Stomach (tissue), 4 donors: ENCODE measurements at regions not wholly inside any gene's neighbourhood (a gene's known extent, or its start where the extent isn't known, plus 50 kb on each side); places are given as distances from the start of the nearest gene placed in this dataset.

Experiments
- POLR2A ChIP-seq, 4 donors: fragments of 450-650 bp; IDR thresholded peaks; one replicate each; pipeline ENCODE4 v1.6.1; 2016; ENCODE audit warnings: antibody characterized with exemption in 4 of 4, control low read depth in 2 of 4, mild to moderate bottlenecking in 1 of 4, moderate library complexity in 1 of 4
- POLR2AphosphoS5 ChIP-seq, 3 donors: sonication (generic); formaldehyde crosslinking; IDR thresholded peaks; one replicate each; pipeline ENCODE4 v1.6.1; 2016; ENCODE audit warnings: antibody characterized with exemption in 3 of 3
- TF ChIP-seq, protein P1 (sequence below), 7 experiments: fragments of 450-650 bp in 4 of 7; fragments of 200-600 bp in 3 of 7; sonication (generic) in 3 of 7; IDR thresholded peaks; one replicate each; pipeline ENCODE4 v1.5.1; 2016 to 2019; ENCODE audit warnings: antibody characterized with exemption in 7 of 7, control low read depth in 2 of 7, mild to moderate bottlenecking in 1 of 7

DNA sequence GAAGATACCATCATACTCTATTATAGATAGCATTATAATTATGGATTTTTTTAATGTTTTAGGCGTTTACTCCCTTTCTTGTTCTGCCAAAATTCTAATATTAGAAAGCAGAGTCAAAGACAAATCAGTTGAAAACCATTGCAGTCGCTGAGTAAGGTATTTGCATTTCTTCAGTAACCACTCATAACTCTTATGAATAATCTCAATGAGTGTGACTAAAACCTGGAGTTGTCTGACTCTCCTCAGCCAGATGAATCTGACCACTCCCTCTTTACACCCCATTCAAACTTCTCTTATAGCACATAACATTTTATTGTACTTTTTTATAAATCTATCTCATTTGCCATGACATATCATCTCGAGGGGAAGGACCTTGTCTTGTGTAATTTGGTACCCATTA, 1006.5 kb downstream of the DIAPH3 start:
- TF ChIP-seq, protein P1, sequence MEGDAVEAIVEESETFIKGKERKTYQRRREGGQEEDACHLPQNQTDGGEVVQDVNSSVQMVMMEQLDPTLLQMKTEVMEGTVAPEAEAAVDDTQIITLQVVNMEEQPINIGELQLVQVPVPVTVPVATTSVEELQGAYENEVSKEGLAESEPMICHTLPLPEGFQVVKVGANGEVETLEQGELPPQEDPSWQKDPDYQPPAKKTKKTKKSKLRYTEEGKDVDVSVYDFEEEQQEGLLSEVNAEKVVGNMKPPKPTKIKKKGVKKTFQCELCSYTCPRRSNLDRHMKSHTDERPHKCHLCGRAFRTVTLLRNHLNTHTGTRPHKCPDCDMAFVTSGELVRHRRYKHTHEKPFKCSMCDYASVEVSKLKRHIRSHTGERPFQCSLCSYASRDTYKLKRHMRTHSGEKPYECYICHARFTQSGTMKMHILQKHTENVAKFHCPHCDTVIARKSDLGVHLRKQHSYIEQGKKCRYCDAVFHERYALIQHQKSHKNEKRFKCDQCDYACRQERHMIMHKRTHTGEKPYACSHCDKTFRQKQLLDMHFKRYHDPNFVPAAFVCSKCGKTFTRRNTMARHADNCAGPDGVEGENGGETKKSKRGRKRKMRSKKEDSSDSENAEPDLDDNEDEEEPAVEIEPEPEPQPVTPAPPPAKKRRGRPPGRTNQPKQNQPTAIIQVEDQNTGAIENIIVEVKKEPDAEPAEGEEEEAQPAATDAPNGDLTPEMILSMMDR (IDR thresholded peaks at IDR 0.05) = no peak
- TF ChIP-seq POLR2A (IDR thresholded peaks at IDR 0.05) (no peak), POLR2AphosphoS5 (IDR thresholded peaks at IDR 0.05) (no peak)
